ENCODE measurements at regions not wholly inside any gene's neighbourhood (a gene's known extent, or its start where the extent isn't known, plus 50 kb on each side); places are given as distances from the start of the nearest gene placed in this dataset.
"Not testable (repeated sequence)": the region's sequence is repeated elsewhere in the genome, so short reads cannot be mapped to it uniquely, and the experiment has no call there.

DNA sequence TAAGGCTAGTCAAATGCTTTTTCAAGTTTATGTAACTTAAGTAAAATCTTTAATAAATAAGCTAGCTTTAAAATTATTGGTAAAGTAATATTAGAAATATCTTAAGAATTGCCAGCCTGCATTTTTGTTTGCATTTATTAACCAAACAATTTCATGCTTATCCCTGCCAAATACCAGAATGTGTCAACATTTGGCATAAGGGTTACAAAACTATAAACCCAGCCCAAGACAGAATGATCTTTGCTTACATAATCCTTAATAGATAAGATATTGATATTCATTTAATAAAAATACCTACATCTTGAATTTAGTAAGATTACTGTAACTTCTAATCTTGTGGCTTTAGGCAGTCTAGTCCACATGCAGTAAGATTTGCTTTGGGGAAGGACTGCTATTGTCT is 290.3 kb downstream of the XPNPEP1 start:
- TF ChIP-seq GTF2I (CRISPR knock-in tag; conservative IDR thresholded peaks at IDR 0.05); FOXK1 (CRISPR knock-in tag; IDR thresholded peaks at IDR 0.05); RELA (CRISPR knock-in tag; IDR thresholded peaks at IDR 0.05; ENCODE audit: borderline replicate concordance); ZNF317 (CRISPR knock-in tag; IDR thresholded peaks at IDR 0.05; ENCODE audit: borderline replicate concordance, low read depth); FOXJ3 (CRISPR knock-in tag; IDR thresholded peaks at IDR 0.05; ENCODE audit: borderline replicate concordance); TEAD4 (CRISPR knock-in tag; IDR thresholded peaks at IDR 0.05); MYBL2 (CRISPR knock-in tag; IDR thresholded peaks at IDR 0.05); ZNF121 (CRISPR knock-in tag; IDR thresholded peaks at IDR 0.05): not testable (repeated sequence)
- TF ChIP-seq, protein P1, sequence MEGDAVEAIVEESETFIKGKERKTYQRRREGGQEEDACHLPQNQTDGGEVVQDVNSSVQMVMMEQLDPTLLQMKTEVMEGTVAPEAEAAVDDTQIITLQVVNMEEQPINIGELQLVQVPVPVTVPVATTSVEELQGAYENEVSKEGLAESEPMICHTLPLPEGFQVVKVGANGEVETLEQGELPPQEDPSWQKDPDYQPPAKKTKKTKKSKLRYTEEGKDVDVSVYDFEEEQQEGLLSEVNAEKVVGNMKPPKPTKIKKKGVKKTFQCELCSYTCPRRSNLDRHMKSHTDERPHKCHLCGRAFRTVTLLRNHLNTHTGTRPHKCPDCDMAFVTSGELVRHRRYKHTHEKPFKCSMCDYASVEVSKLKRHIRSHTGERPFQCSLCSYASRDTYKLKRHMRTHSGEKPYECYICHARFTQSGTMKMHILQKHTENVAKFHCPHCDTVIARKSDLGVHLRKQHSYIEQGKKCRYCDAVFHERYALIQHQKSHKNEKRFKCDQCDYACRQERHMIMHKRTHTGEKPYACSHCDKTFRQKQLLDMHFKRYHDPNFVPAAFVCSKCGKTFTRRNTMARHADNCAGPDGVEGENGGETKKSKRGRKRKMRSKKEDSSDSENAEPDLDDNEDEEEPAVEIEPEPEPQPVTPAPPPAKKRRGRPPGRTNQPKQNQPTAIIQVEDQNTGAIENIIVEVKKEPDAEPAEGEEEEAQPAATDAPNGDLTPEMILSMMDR (IDR thresholded peaks at IDR 0.05): not testable (repeated sequence)
- TF ChIP-seq, protein P2, sequence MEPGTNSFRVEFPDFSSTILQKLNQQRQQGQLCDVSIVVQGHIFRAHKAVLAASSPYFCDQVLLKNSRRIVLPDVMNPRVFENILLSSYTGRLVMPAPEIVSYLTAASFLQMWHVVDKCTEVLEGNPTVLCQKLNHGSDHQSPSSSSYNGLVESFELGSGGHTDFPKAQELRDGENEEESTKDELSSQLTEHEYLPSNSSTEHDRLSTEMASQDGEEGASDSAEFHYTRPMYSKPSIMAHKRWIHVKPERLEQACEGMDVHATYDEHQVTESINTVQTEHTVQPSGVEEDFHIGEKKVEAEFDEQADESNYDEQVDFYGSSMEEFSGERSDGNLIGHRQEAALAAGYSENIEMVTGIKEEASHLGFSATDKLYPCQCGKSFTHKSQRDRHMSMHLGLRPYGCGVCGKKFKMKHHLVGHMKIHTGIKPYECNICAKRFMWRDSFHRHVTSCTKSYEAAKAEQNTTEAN (CRISPR knock-in tag; IDR thresholded peaks at IDR 0.05): not testable (repeated sequence)
- TF ChIP-seq, protein P3, sequence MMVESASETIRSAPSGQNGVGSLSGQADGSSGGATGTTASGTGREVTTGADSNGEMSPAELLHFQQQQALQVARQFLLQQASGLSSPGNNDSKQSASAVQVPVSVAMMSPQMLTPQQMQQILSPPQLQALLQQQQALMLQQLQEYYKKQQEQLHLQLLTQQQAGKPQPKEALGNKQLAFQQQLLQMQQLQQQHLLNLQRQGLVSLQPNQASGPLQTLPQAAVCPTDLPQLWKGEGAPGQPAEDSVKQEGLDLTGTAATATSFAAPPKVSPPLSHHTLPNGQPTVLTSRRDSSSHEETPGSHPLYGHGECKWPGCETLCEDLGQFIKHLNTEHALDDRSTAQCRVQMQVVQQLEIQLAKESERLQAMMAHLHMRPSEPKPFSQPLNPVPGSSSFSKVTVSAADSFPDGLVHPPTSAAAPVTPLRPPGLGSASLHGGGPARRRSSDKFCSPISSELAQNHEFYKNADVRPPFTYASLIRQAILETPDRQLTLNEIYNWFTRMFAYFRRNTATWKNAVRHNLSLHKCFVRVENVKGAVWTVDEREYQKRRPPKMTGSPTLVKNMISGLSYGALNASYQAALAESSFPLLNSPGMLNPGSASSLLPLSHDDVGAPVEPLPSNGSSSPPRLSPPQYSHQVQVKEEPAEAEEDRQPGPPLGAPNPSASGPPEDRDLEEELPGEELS (CRISPR knock-in tag; IDR thresholded peaks at IDR 0.05): not testable (repeated sequence)
- TF ChIP-seq, protein P4, sequence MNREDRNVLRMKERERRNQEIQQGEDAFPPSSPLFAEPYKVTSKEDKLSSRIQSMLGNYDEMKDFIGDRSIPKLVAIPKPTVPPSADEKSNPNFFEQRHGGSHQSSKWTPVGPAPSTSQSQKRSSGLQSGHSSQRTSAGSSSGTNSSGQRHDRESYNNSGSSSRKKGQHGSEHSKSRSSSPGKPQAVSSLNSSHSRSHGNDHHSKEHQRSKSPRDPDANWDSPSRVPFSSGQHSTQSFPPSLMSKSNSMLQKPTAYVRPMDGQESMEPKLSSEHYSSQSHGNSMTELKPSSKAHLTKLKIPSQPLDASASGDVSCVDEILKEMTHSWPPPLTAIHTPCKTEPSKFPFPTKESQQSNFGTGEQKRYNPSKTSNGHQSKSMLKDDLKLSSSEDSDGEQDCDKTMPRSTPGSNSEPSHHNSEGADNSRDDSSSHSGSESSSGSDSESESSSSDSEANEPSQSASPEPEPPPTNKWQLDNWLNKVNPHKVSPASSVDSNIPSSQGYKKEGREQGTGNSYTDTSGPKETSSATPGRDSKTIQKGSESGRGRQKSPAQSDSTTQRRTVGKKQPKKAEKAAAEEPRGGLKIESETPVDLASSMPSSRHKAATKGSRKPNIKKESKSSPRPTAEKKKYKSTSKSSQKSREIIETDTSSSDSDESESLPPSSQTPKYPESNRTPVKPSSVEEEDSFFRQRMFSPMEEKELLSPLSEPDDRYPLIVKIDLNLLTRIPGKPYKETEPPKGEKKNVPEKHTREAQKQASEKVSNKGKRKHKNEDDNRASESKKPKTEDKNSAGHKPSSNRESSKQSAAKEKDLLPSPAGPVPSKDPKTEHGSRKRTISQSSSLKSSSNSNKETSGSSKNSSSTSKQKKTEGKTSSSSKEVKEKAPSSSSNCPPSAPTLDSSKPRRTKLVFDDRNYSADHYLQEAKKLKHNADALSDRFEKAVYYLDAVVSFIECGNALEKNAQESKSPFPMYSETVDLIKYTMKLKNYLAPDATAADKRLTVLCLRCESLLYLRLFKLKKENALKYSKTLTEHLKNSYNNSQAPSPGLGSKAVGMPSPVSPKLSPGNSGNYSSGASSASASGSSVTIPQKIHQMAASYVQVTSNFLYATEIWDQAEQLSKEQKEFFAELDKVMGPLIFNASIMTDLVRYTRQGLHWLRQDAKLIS (CRISPR knock-in tag; IDR thresholded peaks at IDR 0.05; ENCODE audit: borderline replicate concordance): not testable (repeated sequence)
- TF ChIP-seq, protein P5, sequence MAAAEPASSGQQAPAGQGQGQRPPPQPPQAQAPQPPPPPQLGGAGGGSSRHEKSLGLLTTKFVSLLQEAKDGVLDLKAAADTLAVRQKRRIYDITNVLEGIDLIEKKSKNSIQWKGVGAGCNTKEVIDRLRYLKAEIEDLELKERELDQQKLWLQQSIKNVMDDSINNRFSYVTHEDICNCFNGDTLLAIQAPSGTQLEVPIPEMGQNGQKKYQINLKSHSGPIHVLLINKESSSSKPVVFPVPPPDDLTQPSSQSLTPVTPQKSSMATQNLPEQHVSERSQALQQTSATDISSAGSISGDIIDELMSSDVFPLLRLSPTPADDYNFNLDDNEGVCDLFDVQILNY (CRISPR knock-in tag; IDR thresholded peaks at IDR 0.05): not testable (repeated sequence)

Data from WTC11 (cell line).